ENCODE measurements at regions not wholly inside any gene's neighbourhood (a gene's known extent, or its start where the extent isn't known, plus 50 kb on each side); places are given as distances from the start of the nearest gene placed in this dataset.

DNA sequence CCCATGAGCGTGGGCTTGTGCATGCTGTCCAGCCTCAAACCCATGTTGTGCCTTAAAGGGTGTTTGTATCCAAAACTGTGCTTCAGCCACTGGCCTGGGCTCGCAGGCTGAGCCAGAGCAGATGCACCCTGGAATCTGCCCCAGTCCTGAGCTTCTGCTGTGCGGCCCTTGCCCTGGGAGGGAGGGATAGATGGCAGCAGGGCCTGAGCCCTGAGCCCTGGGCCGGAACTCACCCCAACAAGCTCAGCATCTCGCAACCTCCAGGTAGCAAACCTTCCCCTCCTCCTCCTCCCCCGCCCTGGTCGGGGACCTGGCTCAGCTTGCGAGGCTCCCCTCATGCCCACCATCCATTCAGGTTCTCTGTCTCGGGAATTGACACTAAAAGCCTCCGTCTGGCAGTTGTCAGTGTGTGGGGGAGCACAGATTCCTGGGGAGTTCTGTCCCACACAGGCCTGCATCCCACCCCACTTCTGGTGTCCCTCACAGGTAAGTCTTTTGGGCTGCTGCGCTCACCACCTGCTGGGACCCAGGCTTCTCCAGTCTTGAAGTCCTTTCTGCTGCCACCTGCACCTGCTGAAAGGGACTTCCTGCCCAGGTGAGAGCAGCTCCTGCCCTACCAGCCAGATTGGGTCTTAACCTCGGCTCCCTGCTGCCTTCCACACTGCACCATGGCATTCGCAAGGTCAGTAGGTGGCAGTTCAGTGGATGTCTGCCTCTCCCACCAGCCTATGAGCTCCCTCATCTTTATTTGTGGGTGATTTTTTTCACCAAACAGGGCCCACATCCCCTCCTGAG, 55.2 kb upstream of the OLFM1 start:
- TF ChIP-seq POLR2A (IDR thresholded peaks at IDR 0.05) = no peak
- TF ChIP-seq, protein P1, sequence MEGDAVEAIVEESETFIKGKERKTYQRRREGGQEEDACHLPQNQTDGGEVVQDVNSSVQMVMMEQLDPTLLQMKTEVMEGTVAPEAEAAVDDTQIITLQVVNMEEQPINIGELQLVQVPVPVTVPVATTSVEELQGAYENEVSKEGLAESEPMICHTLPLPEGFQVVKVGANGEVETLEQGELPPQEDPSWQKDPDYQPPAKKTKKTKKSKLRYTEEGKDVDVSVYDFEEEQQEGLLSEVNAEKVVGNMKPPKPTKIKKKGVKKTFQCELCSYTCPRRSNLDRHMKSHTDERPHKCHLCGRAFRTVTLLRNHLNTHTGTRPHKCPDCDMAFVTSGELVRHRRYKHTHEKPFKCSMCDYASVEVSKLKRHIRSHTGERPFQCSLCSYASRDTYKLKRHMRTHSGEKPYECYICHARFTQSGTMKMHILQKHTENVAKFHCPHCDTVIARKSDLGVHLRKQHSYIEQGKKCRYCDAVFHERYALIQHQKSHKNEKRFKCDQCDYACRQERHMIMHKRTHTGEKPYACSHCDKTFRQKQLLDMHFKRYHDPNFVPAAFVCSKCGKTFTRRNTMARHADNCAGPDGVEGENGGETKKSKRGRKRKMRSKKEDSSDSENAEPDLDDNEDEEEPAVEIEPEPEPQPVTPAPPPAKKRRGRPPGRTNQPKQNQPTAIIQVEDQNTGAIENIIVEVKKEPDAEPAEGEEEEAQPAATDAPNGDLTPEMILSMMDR (IDR thresholded peaks at IDR 0.05) = no peak
